ENCODE measurements at regions not wholly inside any gene's neighbourhood (a gene's known extent, or its start where the extent isn't known, plus 50 kb on each side); places are given as distances from the start of the nearest gene placed in this dataset.

- no peak overlapping the region for H3K27ac ChIP-seq
- H3K4me3 ChIP-seq (ENCODE audit: low read depth, low read length), result no peak overlapping the region
These were observed 69.7 kb upstream of the GALNT18 start for GRCh38 chr11:11691296-11692151.

GRCh38 chr11:11681536-11681935 is 59.7 kb upstream of the GALNT18 start:
- H3K9me3 ChIP-seq (ENCODE audit: severe bottlenecking), result peaks cover 4% of the 10 kb centered on the region
- no peak overlapping the region for H3K27ac ChIP-seq
- no peaks in the 10 kb centered on the region for H3K27me3 ChIP-seq (ENCODE audit: insufficient read depth, low read depth, severe bottlenecking)
- TF ChIP-seq, protein P1, sequence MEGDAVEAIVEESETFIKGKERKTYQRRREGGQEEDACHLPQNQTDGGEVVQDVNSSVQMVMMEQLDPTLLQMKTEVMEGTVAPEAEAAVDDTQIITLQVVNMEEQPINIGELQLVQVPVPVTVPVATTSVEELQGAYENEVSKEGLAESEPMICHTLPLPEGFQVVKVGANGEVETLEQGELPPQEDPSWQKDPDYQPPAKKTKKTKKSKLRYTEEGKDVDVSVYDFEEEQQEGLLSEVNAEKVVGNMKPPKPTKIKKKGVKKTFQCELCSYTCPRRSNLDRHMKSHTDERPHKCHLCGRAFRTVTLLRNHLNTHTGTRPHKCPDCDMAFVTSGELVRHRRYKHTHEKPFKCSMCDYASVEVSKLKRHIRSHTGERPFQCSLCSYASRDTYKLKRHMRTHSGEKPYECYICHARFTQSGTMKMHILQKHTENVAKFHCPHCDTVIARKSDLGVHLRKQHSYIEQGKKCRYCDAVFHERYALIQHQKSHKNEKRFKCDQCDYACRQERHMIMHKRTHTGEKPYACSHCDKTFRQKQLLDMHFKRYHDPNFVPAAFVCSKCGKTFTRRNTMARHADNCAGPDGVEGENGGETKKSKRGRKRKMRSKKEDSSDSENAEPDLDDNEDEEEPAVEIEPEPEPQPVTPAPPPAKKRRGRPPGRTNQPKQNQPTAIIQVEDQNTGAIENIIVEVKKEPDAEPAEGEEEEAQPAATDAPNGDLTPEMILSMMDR (IDR thresholded peaks at IDR 0.05; ENCODE audit: low read depth, low read length), result no peak
- no peaks in the 10 kb centered on the region for H3K36me3 ChIP-seq
- no peak for DNase-seq
- no peak overlapping the region for H3K4me3 ChIP-seq (ENCODE audit: low read depth, low read length)

More at GRCh38 chr11:11691296-11692151, 69.7 kb upstream of the GALNT18 start:
- H3K36me3 ChIP-seq, result no peaks in the 10 kb centered on the region
- DNase-seq, result peak; percentile 40
- no peaks in the 10 kb centered on the region for H3K9me3 ChIP-seq (ENCODE audit: severe bottlenecking)
- H3K27me3 ChIP-seq (ENCODE audit: insufficient read depth, low read depth, severe bottlenecking), result no peaks in the 10 kb centered on the region
- TF ChIP-seq, protein P1 (IDR thresholded peaks at IDR 0.05; ENCODE audit: low read depth, low read length), result no peak

GRCh38 chr11:11677672-11678356 is 56.0 kb upstream of the GALNT18 start:
- Histone ChIP-seq H3K36me3 (no peaks in the 10 kb centered on the region), H3K27me3 (ENCODE audit: insufficient read depth, low read depth, severe bottlenecking) (no peaks in the 10 kb centered on the region), H3K9me3 (ENCODE audit: severe bottlenecking) (no peaks in the 10 kb centered on the region), H3K4me3 (ENCODE audit: low read depth, low read length) (no peak overlapping the region), H3K27ac (no peak overlapping the region)
- no peak for DNase-seq
- TF ChIP-seq, protein P1 (IDR thresholded peaks at IDR 0.05; ENCODE audit: low read depth, low read length), result no peak

GRCh38 chr11:11675671-11676181 is 53.9 kb upstream of the GALNT18 start:
- TF ChIP-seq, protein P1 (IDR thresholded peaks at IDR 0.05; ENCODE audit: low read depth, low read length), result no peak
- H3K27me3 ChIP-seq (ENCODE audit: insufficient read depth, low read depth, severe bottlenecking), result no peaks in the 10 kb centered on the region
- no peaks in the 10 kb centered on the region for H3K36me3 ChIP-seq
- no peak for DNase-seq
- no peak overlapping the region for H3K27ac ChIP-seq
- no peaks in the 10 kb centered on the region for H3K9me3 ChIP-seq (ENCODE audit: severe bottlenecking)
- no peak overlapping the region for H3K4me3 ChIP-seq (ENCODE audit: low read depth, low read length)

GRCh38 chr11:11672789-11673188 is 51.0 kb upstream of the GALNT18 start:
- DNase-seq, result no peak
- Histone ChIP-seq H3K36me3 (no peaks in the 10 kb centered on the region), H3K27ac (no peak overlapping the region), H3K4me3 (ENCODE audit: low read depth, low read length) (no peak overlapping the region), H3K9me3 (ENCODE audit: severe bottlenecking) (no peaks in the 10 kb centered on the region), H3K27me3 (ENCODE audit: insufficient read depth, low read depth, severe bottlenecking) (no peaks in the 10 kb centered on the region)
- TF ChIP-seq, protein P1 (IDR thresholded peaks at IDR 0.05; ENCODE audit: low read depth, low read length), result no peak
